Esophagus squamous epithelium (tissue), 5 donors: ENCODE measurements at regions not wholly inside any gene's neighbourhood (a gene's known extent, or its start where the extent isn't known, plus 50 kb on each side); places are given as distances from the start of the nearest gene placed in this dataset.

Experiments
- DNase-seq: peaks from one replicate; lab custom pipeline; 2025; lab: John Stamatoyannopoulos, UW
- H3K27ac ChIP-seq, 4 donors: fragments of 200-600 bp; sonication (generic); one replicate each; pipeline ENCODE4 v1.5.1; 2016 to 2019; ENCODE audit warnings: mild to moderate bottlenecking in 1 of 4
- H3K27me3 ChIP-seq, 4 donors: fragments of 200-600 bp; sonication (generic); 1 replicate in 3 of 4; 2 replicates in 1 of 4; pipeline versions ENCODE4 v1.5.1 to v1.6.0; 2017 to 2021; ENCODE audit warnings: antibody characterized with exemption in 1 of 4
- H3K36me3 ChIP-seq, 3 donors: fragments of 200-600 bp; sonication (generic); one replicate each; pipeline ENCODE4 v1.5.1; 2016 to 2019
- H3K4me1 ChIP-seq, 3 donors: fragments of 200-600 bp; sonication (generic); one replicate each; pipeline ENCODE4 v1.5.1; 2017 to 2019
- H3K4me3 ChIP-seq, 4 donors: fragments of 200-600 bp; sonication (generic); 1 replicate in 3 of 4; 2 replicates in 1 of 4; pipeline ENCODE4 v1.5.1; 2016 to 2019; ENCODE audit warnings: mild to moderate bottlenecking in 2 of 4, moderate library complexity in 1 of 4
- H3K9me3 ChIP-seq, 3 donors: fragments of 200-600 bp; sonication (generic); one replicate each; pipeline ENCODE4 v1.5.1; 2016 to 2019
- CTCF ChIP-seq, 6 experiments: fragments of 450-650 bp in 4 of 6; fragments of 200-600 bp in 2 of 6; sonication (generic) in 2 of 6; IDR thresholded peaks; one replicate each; pipeline ENCODE4 v1.5.1; 2016 to 2019; ENCODE audit warnings: antibody characterized with exemption in 6 of 6, mild to moderate bottlenecking in 4 of 6, moderate library complexity in 4 of 6
- POLR2A ChIP-seq, 4 donors: fragments of 450-650 bp; IDR thresholded peaks; one replicate each; pipeline ENCODE4 v1.6.1; 2017; ENCODE audit warnings: antibody characterized with exemption in 4 of 4, mild to moderate bottlenecking in 4 of 4, moderate library complexity in 3 of 4
- WGBS, 2 donors: methylation state at CpG; one replicate each; pipeline ENCODE4 v1.1.5; 2018; 5-methylcytosine and 5-hydroxymethylcytosine counted together
- intact Hi-C: fragments of 100-400 bp; cut with DNase I; formaldehyde crosslinking; loops from one replicate; pipeline ENCODE4 v1.15.0; 2022
- donor health status: DM: yes; HTN: yes; CAD: no.

GRCh38 chr18:47331026-47331425 is 79.6 kb upstream of the SKOR2 start:
- Histone ChIP-seq H3K27me3 (peaks cover 0 to 9% (median 0%) of the 10 kb centered on the region in 4 donors), H3K4me1 (no peaks in the 10 kb centered on the region), H3K27ac (no peak overlapping the region), H3K36me3 (no peaks in the 10 kb centered on the region), H3K9me3 (no peaks in the 10 kb centered on the region), H3K4me3 (no peak overlapping the region)
- intact Hi-C loops: no loop called here
- no peak for DNase-seq
- 79 to 80% methylated on average over 6 to 7 of the region's 7 CpGs for WGBS, 2 donors
- TF ChIP-seq POLR2A (IDR thresholded peaks at IDR 0.05) (no peak), CTCF (IDR thresholded peaks at IDR 0.05) (no peak)

- TF ChIP-seq POLR2A (IDR thresholded peaks at IDR 0.05) (no peak), CTCF (IDR thresholded peaks at IDR 0.05) (no peak)
- Histone ChIP-seq H3K36me3 (no peaks in the 10 kb centered on the region), H3K9me3 (no peaks in the 10 kb centered on the region), H3K27me3 (peaks cover 0 to 20% (median 0%) of the 10 kb centered on the region in 4 donors), H3K4me1 (no peaks in the 10 kb centered on the region), H3K4me3 (no peak overlapping the region), H3K27ac (no peak overlapping the region)
- 47 to 58% methylated on average over 3 of the region's 3 CpGs for WGBS, 2 donors
- no peak for DNase-seq
- intact Hi-C loops: no loop called here
These were observed 71.7 kb upstream of the SKOR2 start for GRCh38 chr18:47323158-47323557.

GRCh38 chr18:47321815-47322214 is 70.4 kb upstream of the SKOR2 start:
- intact Hi-C loops: no loop called here
- no peak for TF ChIP-seq POLR2A (IDR thresholded peaks at IDR 0.05)
- 76 to 84% methylated on average over 3 of the region's 3 CpGs for WGBS, 2 donors
- Histone ChIP-seq H3K36me3 (no peaks in the 10 kb centered on the region), H3K9me3 (no peaks in the 10 kb centered on the region), H3K27me3 (peaks cover 0 to 16% (median 0%) of the 10 kb centered on the region in 4 donors), H3K27ac (no peak overlapping the region), H3K4me3 (no peak overlapping the region), H3K4me1 (no peaks in the 10 kb centered on the region)
- DNase-seq: no peak

- Histone ChIP-seq H3K27ac (no peak overlapping the region), H3K4me1 (no peaks in the 10 kb centered on the region), H3K27me3 (peaks cover 0 to 8% (median 0%) of the 10 kb centered on the region in 4 donors), H3K4me3 (no peak overlapping the region), H3K36me3 (no peaks in the 10 kb centered on the region), H3K9me3 (no peaks in the 10 kb centered on the region)
- intact Hi-C loops: loop anchor here (10.0 kb wide), 1 partner anchor 63 kb away; the partner anchor contains the start of gene SKOR2
- no peak for DNase-seq
- 60 to 82% methylated on average over 1 of the region's 1 CpG for WGBS, 2 donors
- TF ChIP-seq POLR2A (IDR thresholded peaks at IDR 0.05) (no peak), CTCF (IDR thresholded peaks at IDR 0.05) (no peak)
These were observed 66.5 kb upstream of the SKOR2 start for GRCh38 chr18:47317824-47318508.

- 77 to 78% methylated on average over 4 of the region's 4 CpGs for WGBS, 2 donors
- no peak for DNase-seq
- Histone ChIP-seq H3K9me3 (no peaks in the 10 kb centered on the region), H3K4me1 (no peaks in the 10 kb centered on the region), H3K27ac (no peak overlapping the region), H3K27me3 (peaks cover 0 to 8% (median 0%) of the 10 kb centered on the region in 4 donors), H3K4me3 (no peak overlapping the region), H3K36me3 (no peaks in the 10 kb centered on the region)
- TF ChIP-seq CTCF (IDR thresholded peaks at IDR 0.05): no peak
- TF ChIP-seq POLR2A (IDR thresholded peaks at IDR 0.05): no peak
- intact Hi-C loops: loop anchor here (10.0 kb wide), 1 partner anchor 62 kb away; the partner anchor contains the start of gene SKOR2
These were observed 65.5 kb upstream of the SKOR2 start for GRCh38 chr18:47316924-47317323.
